GM19452 (cell line): ENCODE measurements at regions not wholly inside any gene's neighbourhood (a gene's known extent, or its start where the extent isn't known, plus 50 kb on each side); places are given as distances from the start of the nearest gene placed in this dataset.

Source experiments
- ATAC-seq: cut with Tn5 transposase; IDR thresholded peaks from one replicate; pipeline ENCODE4 v1.9.1; 2021; ENCODE audit not compliant: unreplicated experiment

GRCh38 chr14:97757491-97757890, 960.3 kb downstream of the VRK1 start:
- no peak for ATAC-seq

- no peak for ATAC-seq
Measured at GRCh38 chr14:97760050-97760449, 962.9 kb downstream of the VRK1 start.

- ATAC-seq = no peak
Measured at GRCh38 chr14:97762386-97762785, 965.2 kb downstream of the VRK1 start.

GRCh38 chr14:97771340-97772045, 974.3 kb downstream of the VRK1 start:
- no peak for ATAC-seq

GRCh38 chr14:97773598-97773997, 976.4 kb downstream of the VRK1 start:
- no peak for ATAC-seq

- ATAC-seq = no peak
Measured at GRCh38 chr14:97776890-97777558, 979.8 kb downstream of the VRK1 start.

GRCh38 chr14:97777622-97778355, 980.6 kb downstream of the VRK1 start:
- ATAC-seq = no peak

GRCh38 chr14:97779140-97779539, 982.0 kb downstream of the VRK1 start:
- ATAC-seq = no peak

- no peak for ATAC-seq
Measured at GRCh38 chr14:97780804-97781203, 983.6 kb downstream of the VRK1 start.

- ATAC-seq = no peak
Measured at GRCh38 chr14:97781961-97782360, 984.8 kb downstream of the VRK1 start.

- ATAC-seq = no peak
Measured at GRCh38 chr14:97782871-97783414, 985.8 kb downstream of the VRK1 start.

GRCh38 chr14:97785495-97785894, 988.3 kb downstream of the VRK1 start:
- no peak for ATAC-seq

GRCh38 chr14:97788364-97788763, 991.2 kb downstream of the VRK1 start:
- ATAC-seq = no peak

- no peak for ATAC-seq
Measured at GRCh38 chr14:97788846-97789526, 991.8 kb downstream of the VRK1 start.

- no peak for ATAC-seq
Measured at GRCh38 chr14:97791072-97791471, 993.9 kb downstream of the VRK1 start.

GRCh38 chr14:97791906-97792305, 994.7 kb downstream of the VRK1 start:
- no peak for ATAC-seq

- ATAC-seq = no peak
Measured at GRCh38 chr14:97796511-97796910, 999.3 kb downstream of the VRK1 start.

- no peak for ATAC-seq
Measured at GRCh38 chr14:97798176-97798575, 1001.0 kb downstream of the VRK1 start.

GRCh38 chr14:97802430-97803373, 1005.5 kb downstream of the VRK1 start:
- no peak for ATAC-seq

GRCh38 chr14:97804056-97804455, 1006.9 kb downstream of the VRK1 start:
- no peak for ATAC-seq
